ENCODE measurements at regions not wholly inside any gene's neighbourhood (a gene's known extent, or its start where the extent isn't known, plus 50 kb on each side); places are given as distances from the start of the nearest gene placed in this dataset.

DNA sequence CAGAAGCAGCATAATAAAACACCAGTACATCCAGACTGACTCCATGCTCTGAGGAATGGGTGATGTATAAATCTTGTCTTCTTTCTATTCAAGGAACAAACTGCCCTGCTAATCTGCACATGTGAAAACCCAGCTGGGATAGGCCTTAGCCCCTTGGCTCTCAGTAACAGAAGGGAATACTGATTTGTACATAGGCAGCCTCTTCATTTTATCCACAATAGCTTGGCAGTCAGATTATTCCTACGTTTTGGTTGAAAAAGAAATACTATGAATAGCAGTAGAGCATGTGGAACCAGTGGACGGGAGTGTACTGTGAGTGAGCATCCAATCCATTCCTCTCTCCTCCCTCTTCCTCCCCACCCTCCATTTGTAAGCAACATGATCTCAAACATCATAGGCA lies 113.5 kb upstream of the ARHGAP5 start:
- Histone ChIP-seq H3K4me3 (replicated peaks in 1 of 3) (no peak overlapping the region), H3K27ac (no peak overlapping the region), H3K9me3 (no peaks in the 10 kb centered on the region), H3K36me3 (no peaks in the 10 kb centered on the region), H3K4me1 (no peaks in the 10 kb centered on the region), H3K27me3 (no peaks in the 10 kb centered on the region)
- 83 to 85% methylated on average over 2 of the region's 2 CpGs for WGBS, 2 donors
- TF ChIP-seq, protein P1, sequence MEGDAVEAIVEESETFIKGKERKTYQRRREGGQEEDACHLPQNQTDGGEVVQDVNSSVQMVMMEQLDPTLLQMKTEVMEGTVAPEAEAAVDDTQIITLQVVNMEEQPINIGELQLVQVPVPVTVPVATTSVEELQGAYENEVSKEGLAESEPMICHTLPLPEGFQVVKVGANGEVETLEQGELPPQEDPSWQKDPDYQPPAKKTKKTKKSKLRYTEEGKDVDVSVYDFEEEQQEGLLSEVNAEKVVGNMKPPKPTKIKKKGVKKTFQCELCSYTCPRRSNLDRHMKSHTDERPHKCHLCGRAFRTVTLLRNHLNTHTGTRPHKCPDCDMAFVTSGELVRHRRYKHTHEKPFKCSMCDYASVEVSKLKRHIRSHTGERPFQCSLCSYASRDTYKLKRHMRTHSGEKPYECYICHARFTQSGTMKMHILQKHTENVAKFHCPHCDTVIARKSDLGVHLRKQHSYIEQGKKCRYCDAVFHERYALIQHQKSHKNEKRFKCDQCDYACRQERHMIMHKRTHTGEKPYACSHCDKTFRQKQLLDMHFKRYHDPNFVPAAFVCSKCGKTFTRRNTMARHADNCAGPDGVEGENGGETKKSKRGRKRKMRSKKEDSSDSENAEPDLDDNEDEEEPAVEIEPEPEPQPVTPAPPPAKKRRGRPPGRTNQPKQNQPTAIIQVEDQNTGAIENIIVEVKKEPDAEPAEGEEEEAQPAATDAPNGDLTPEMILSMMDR (IDR thresholded peaks at IDR 0.05), result no peak
- no peak for TF ChIP-seq POLR2A (IDR thresholded peaks at IDR 0.05)
- intact Hi-C loops (cut with DNase I), result no loop called here
- no peak for DNase-seq

DNA sequence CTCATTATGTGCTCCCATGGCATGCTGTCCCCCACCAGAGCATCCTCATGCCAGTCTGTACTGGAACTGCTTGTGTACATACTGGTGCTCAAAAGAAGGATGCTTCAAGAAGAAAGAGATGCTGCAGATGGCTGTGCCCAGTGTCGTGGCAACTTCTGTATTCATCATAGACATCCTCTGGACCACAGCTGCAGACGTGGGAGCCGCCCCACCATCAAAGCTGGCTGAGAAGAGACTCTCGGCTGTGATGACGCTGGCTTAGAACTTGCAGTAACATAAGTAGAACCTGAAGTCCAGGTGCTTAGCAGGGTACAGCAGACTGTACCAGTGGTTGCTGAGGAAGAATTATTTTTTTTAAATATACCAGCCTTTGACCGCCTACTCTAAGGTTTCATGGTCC lies 112.6 kb upstream of the ARHGAP5 start:
- intact Hi-C loops (cut with DNase I), result no loop called here
- TF ChIP-seq, protein P1 (IDR thresholded peaks at IDR 0.05), result no peak
- TF ChIP-seq POLR2A (IDR thresholded peaks at IDR 0.05), result no peak
- no peak for DNase-seq
- no peaks in the 10 kb centered on the region for H3K36me3 ChIP-seq
- no peaks in the 10 kb centered on the region for H3K9me3 ChIP-seq
- H3K27ac ChIP-seq, result no peak overlapping the region
- WGBS, 2 donors, result 97% methylated on average over 6 of the region's 6 CpGs
- no peaks in the 10 kb centered on the region for H3K27me3 ChIP-seq
- no peaks in the 10 kb centered on the region for H3K4me1 ChIP-seq
- H3K4me3 ChIP-seq (replicated peaks in 1 of 3), result no peak overlapping the region

DNA sequence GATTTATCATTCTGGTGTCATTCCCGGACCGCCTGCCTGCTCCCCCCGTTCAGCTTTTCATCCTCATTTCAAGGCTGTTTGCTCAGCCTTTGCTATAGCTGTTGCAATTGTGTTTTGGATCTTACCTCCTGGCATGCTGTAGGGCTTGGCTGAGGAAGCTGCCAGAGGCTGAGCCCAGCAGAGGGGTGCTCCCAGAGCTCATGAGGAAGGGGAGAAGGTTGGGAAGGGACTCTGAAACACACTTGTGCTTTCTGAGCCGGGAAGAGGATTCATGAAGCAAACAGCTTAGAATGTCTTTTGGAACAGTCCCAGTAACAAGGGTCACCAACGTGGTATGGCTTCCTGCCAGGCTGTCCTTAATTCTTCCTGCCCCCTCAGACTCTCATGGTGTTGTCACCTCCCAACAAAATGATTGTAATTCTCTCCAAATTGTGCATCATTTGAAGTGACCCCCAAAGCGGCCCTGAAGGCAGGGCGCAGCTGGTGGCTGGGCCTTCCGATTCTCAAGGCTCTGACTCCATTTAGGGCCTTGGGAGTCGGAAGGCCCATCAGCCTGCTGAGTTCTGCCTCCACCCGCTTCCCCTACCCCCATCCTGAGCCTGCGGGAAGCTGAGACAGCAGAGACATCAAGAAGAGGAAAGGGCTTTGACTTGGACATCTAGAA lies 111.9 kb upstream of the ARHGAP5 start:
- no peak overlapping the region for H3K4me3 ChIP-seq (replicated peaks in 1 of 3)
- H3K9me3 ChIP-seq, result no peaks in the 10 kb centered on the region
- intact Hi-C loops (cut with DNase I), result no loop called here
- no peak overlapping the region for H3K27ac ChIP-seq
- H3K36me3 ChIP-seq, result no peaks in the 10 kb centered on the region
- TF ChIP-seq, protein P1 (IDR thresholded peaks at IDR 0.05), result no peak
- TF ChIP-seq POLR2A (IDR thresholded peaks at IDR 0.05), result no peak
- H3K4me1 ChIP-seq, result no peaks in the 10 kb centered on the region
- WGBS, 2 donors, result 72 to 75% methylated on average over 11 of the region's 11 CpGs
- DNase-seq, result no peak
- H3K27me3 ChIP-seq, result no peaks in the 10 kb centered on the region

DNA sequence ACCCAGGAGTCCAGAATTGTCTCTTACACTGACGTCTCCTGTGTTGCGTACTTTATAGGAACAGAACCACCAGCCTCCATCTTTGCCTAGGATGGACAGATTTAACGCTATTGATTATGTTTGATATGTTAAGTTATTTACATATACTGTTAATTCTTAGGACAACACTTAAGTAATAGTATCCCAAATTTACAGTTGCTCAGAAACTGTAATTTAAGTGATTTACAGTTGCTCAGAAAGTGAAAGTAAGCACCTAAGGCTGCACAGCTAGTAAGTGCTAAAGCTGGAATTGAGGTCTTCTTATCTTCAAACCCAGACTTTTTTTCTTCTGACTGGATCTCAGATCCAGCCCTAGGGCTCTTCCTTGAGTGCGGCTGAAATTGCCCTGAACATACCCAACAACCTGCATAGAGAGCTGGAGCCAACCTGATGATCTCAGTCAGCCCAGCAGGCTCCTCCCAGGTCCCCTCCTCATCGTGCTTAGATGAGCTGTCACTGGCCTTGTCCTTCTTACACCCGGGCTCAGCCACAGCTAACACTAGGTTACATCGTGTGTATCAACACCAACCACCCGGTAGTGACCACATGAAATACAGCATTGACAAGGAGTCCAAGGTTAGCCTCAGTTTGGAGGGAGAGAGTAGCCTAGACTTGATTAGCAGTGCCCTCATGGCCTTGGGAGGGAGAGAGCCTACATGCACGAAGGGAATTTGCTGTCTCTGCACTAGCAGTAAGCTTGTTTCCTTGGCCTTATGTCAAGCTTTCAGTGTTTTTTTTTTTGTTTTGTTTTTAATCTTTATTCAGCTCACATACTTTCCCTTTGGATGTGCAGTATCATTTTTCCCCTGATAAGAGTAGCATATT lies 111.1 kb upstream of the ARHGAP5 start:
- no peaks in the 10 kb centered on the region for H3K4me1 ChIP-seq
- WGBS, 2 donors, result 70 to 75% methylated on average over 9 of the region's 9 CpGs
- no peaks in the 10 kb centered on the region for H3K36me3 ChIP-seq
- intact Hi-C loops (cut with DNase I), result no loop called here
- no peaks in the 10 kb centered on the region for H3K27me3 ChIP-seq
- DNase-seq, result no peak
- TF ChIP-seq, protein P1 (IDR thresholded peaks at IDR 0.05), result no peak
- no peak for TF ChIP-seq POLR2A (IDR thresholded peaks at IDR 0.05)
- H3K27ac ChIP-seq, result no peak overlapping the region
- no peaks in the 10 kb centered on the region for H3K9me3 ChIP-seq
- H3K4me3 ChIP-seq (replicated peaks in 1 of 3), result no peak overlapping the region
